Smooth muscle cell (in vitro differentiated cells): ENCODE measurements at regions not wholly inside any gene's neighbourhood (a gene's known extent, or its start where the extent isn't known, plus 50 kb on each side); places are given as distances from the start of the nearest gene placed in this dataset.

ENCODE experiments used
- DNase-seq: peaks from one replicate; lab custom pipeline; 2025; ENCODE audit not compliant: unreplicated experiment; lab: John Stamatoyannopoulos, UW
- H2AFZ ChIP-seq: fragments of 200-600 bp; sonication (generic); 2 replicates; pipeline ENCODE4 v1.6.0; 2016; ENCODE audit warnings: antibody characterized with exemption, low read depth, mild to moderate bottlenecking
- H3F3A ChIP-seq: fragments of 200-600 bp; sonication (generic); 2 replicates; pipeline ENCODE4 v1.6.0; 2017; ENCODE audit warnings: antibody characterized with exemption, low read depth
- H3K27ac ChIP-seq: fragments of 200-600 bp; sonication (generic); 2 replicates; pipeline ENCODE4 v1.5.1; 2016; ENCODE audit warnings: low read depth, mild to moderate bottlenecking
- H3K27me3 ChIP-seq: fragments of 200-600 bp; sonication (generic); 2 replicates; pipeline ENCODE4 v1.6.1; 2016; ENCODE audit warnings: low read depth, mild to moderate bottlenecking
- H3K36me3 ChIP-seq: fragments of 200-600 bp; sonication (generic); 2 replicates; pipeline ENCODE4 v1.5.1; 2016; ENCODE audit warnings: low read depth
- H3K4me1 ChIP-seq: fragments of 200-600 bp; sonication (generic); 2 replicates; pipeline ENCODE4 v1.5.1; 2016; ENCODE audit warnings: low read depth
- H3K4me2 ChIP-seq: fragments of 200-600 bp; sonication (generic); 2 replicates; pipeline ENCODE4 v1.6.0; 2016; ENCODE audit warnings: mild to moderate bottlenecking
- H3K4me3 ChIP-seq: fragments of 200-600 bp; sonication (generic); 2 replicates; pipeline ENCODE4 v1.5.1; 2016; ENCODE audit warnings: mild to moderate bottlenecking
- H3K79me2 ChIP-seq: fragments of 200-600 bp; sonication (generic); 2 replicates; pipeline ENCODE4 v1.6.0; 2016; ENCODE audit warnings: low read depth, mild to moderate bottlenecking
- H3K9ac ChIP-seq: fragments of 200-600 bp; sonication (generic); 2 replicates; pipeline ENCODE4 v1.6.0; 2016; ENCODE audit warnings: low read depth
- H3K9me3 ChIP-seq: fragments of 200-600 bp; sonication (generic); replicated peaks from 2 replicates; pipeline ENCODE4 v1.5.1; 2016; ENCODE audit warnings: low read depth
- H4K20me1 ChIP-seq: fragments of 200-600 bp; sonication (generic); 2 replicates; pipeline ENCODE4 v1.6.0; 2016; ENCODE audit warnings: low read depth
- CTCF ChIP-seq: fragments of 200-600 bp; sonication (generic); IDR thresholded peaks from 2 replicates; pipeline ENCODE4 v1.5.1; 2017; ENCODE audit warnings: borderline replicate concordance, mild to moderate bottlenecking, antibody characterized with exemption; ENCODE audit not compliant: insufficient read depth, poor library complexity, severe bottlenecking
- WGBS: methylation state at CpG from one replicate; pipeline ENCODE4 v1.1.7; 2016; ENCODE audit warnings: low lambda C conversion rate; 5-methylcytosine and 5-hydroxymethylcytosine counted together

- no peaks in the 10 kb centered on the region for H4K20me1 ChIP-seq
- H2AFZ ChIP-seq, result no peak overlapping the region
- no peak for TF ChIP-seq CTCF
- H3K27ac ChIP-seq, result no peak overlapping the region
- H3K4me3 ChIP-seq, result no peak overlapping the region
- H3F3A ChIP-seq, result no peaks in the 10 kb centered on the region
- no peak overlapping the region for H3K4me2 ChIP-seq
- 95% methylated on average over 4 of the region's 4 CpGs for WGBS
- H3K27me3 ChIP-seq, result no peaks in the 10 kb centered on the region
- no peaks in the 10 kb centered on the region for H3K9me3 ChIP-seq
- H3K79me2 ChIP-seq, result no peaks in the 10 kb centered on the region
- H3K9ac ChIP-seq, result no peak overlapping the region
- no peaks in the 10 kb centered on the region for H3K4me1 ChIP-seq
- H3K36me3 ChIP-seq, result no peaks in the 10 kb centered on the region
- no peak for DNase-seq
Observed at GRCh38 chr9:30197954-30198353, 2186.5 kb upstream of the ACO1 start.

GRCh38 chr9:30198463-30199309 lies 2185.8 kb upstream of the ACO1 start:
- Histone ChIP-seq H4K20me1 (no peaks in the 10 kb centered on the region), H3K4me3 (no peak overlapping the region), H3K27me3 (no peaks in the 10 kb centered on the region), H2AFZ (no peak overlapping the region), H3K9me3 (no peaks in the 10 kb centered on the region), H3K79me2 (no peaks in the 10 kb centered on the region), H3K9ac (no peak overlapping the region), H3K4me2 (no peak overlapping the region), H3F3A (no peaks in the 10 kb centered on the region), H3K36me3 (no peaks in the 10 kb centered on the region), H3K27ac (no peak overlapping the region), H3K4me1 (no peaks in the 10 kb centered on the region)
- WGBS, result 86% methylated on average over 24 of the region's 24 CpGs
- TF ChIP-seq CTCF, result no peak
- no peak for DNase-seq

- Histone ChIP-seq H3K79me2 (no peaks in the 10 kb centered on the region), H4K20me1 (no peaks in the 10 kb centered on the region), H3K27ac (no peak overlapping the region), H2AFZ (no peak overlapping the region), H3K4me2 (no peak overlapping the region), H3K9me3 (no peaks in the 10 kb centered on the region), H3K27me3 (no peaks in the 10 kb centered on the region), H3K4me1 (no peaks in the 10 kb centered on the region), H3K36me3 (no peaks in the 10 kb centered on the region), H3K4me3 (no peak overlapping the region), H3F3A (no peaks in the 10 kb centered on the region), H3K9ac (no peak overlapping the region)
- 99% methylated on average over 3 of the region's 3 CpGs for WGBS
- no peak for TF ChIP-seq CTCF
- no peak for DNase-seq
Observed at GRCh38 chr9:30201024-30201423, 2183.4 kb upstream of the ACO1 start.

GRCh38 chr9:30235068-30235467 lies 2149.4 kb upstream of the ACO1 start:
- Histone ChIP-seq H3K27ac (no peak overlapping the region), H3K79me2 (no peaks in the 10 kb centered on the region), H3K9me3 (no peaks in the 10 kb centered on the region), H3K36me3 (no peaks in the 10 kb centered on the region), H4K20me1 (no peaks in the 10 kb centered on the region), H3K4me2 (no peak overlapping the region), H3F3A (no peaks in the 10 kb centered on the region), H2AFZ (no peak overlapping the region), H3K4me1 (no peaks in the 10 kb centered on the region), H3K9ac (no peak overlapping the region), H3K4me3 (no peak overlapping the region), H3K27me3 (no peaks in the 10 kb centered on the region)
- 78% methylated on average over 4 of the region's 4 CpGs for WGBS
- DNase-seq, result no peak
- no peak for TF ChIP-seq CTCF
